Adrenal gland (tissue), 5 donors: ENCODE measurements at regions not wholly inside any gene's neighbourhood (a gene's known extent, or its start where the extent isn't known, plus 50 kb on each side); places are given as distances from the start of the nearest gene placed in this dataset.

ENCODE experiments used
- CTCF ChIP-seq, 6 experiments: fragments of 450-650 bp in 4 of 6; fragments of 200-600 bp in 2 of 6; sonication (generic) in 1 of 6; IDR thresholded peaks; 1 replicate in 5 of 6; 2 replicates in 1 of 6; pipeline versions ENCODE4 v1.5.1 to v1.8.0; 2016 to 2021; ENCODE audit warnings: antibody characterized with exemption in 6 of 6, mild to moderate bottlenecking in 2 of 6, moderate library complexity in 1 of 6
- POLR2A ChIP-seq, 2 donors: fragments of 450-650 bp; IDR thresholded peaks; one replicate each; pipeline ENCODE4 v1.6.1; 2017; ENCODE audit warnings: antibody characterized with exemption in 2 of 2, mild to moderate bottlenecking in 2 of 2, moderate library complexity in 1 of 2
- donor health status: DM: no; HTN: no; CAD: no.

- TF ChIP-seq CTCF (IDR thresholded peaks at IDR 0.05) (no peak), POLR2A (IDR thresholded peaks at IDR 0.05) (no peak)
Observed at GRCh38 chr6:14640631-14641030, 523.1 kb downstream of the CD83 start.
